Heart left ventricle (tissue), 13 donors: ENCODE measurements at regions not wholly inside any gene's neighbourhood (a gene's known extent, or its start where the extent isn't known, plus 50 kb on each side); places are given as distances from the start of the nearest gene placed in this dataset.

ENCODE experiments used
- CTCF ChIP-seq, 12 donors: fragments of 200-600 bp; sonication (generic) in 4 of 12; IDR thresholded peaks; one replicate each; pipeline versions ENCODE4 v1.5.0 to v1.8.0; 2018 to 2022; ENCODE audit warnings: antibody characterized with exemption in 12 of 12, mild to moderate bottlenecking in 5 of 12
- POLR2A ChIP-seq, 2 donors: fragments of 450-650 bp; IDR thresholded peaks; one replicate each; pipeline ENCODE4 v1.6.1; 2017; ENCODE audit warnings: antibody characterized with exemption in 2 of 2, mild to moderate bottlenecking in 2 of 2, moderate library complexity in 2 of 2
- donor health status: ischemic (EF 13 %, LVEDD 7.1; RV severe dilation, severe dysfunction).
- donor health status: DM: no; HTN: yes; CAD: no.
- donor health status: DM: no; HTN: no; CAD: no.
- donor health status: ischemic (EF 25% LVEDD 6.9; RV normal size, moderate dysfunction).
- donor health status: ischemic (EF 25% LVEDD 5.7; RV mildly dilated, moderate dysfunction).
- donor health status: ischemic (EF 35%, LVEDD 5.7; RV mildly dilated, moderate dysfunction).
- donor health status: nonischemic (EF 11% LVEDD 7.7; RV severe dilation, severe dysfunction).
- donor health status: DM: yes; HTN: yes; CAD: no.
- donor health status: PGD.
- donor health status: ischemic (EF 29% LVEDD 5.4; RV normal size, mild dysfunction).
- donor health status: nonischemic (EF 23%, LVEDD 6.1; RV moderate dilation, normal function).

GRCh38 chrX:97787311-97787710 is 903.6 kb downstream of the RPA4 start:
- no peak for TF ChIP-seq CTCF (IDR thresholded peaks at IDR 0.05)
- TF ChIP-seq POLR2A (IDR thresholded peaks at IDR 0.05): no peak
